ACHN (cell line): ENCODE measurements at regions not wholly inside any gene's neighbourhood (a gene's known extent, or its start where the extent isn't known, plus 50 kb on each side); places are given as distances from the start of the nearest gene placed in this dataset.
A peak's percentile ranks its signal among the peaks of the same experiment; 100 is the strongest.

Experiments used
- DNase-seq: peaks from one replicate; pipeline ENCODE4 v3.0.0-alpha.2; 2015
- in situ Hi-C: cut with HindIII; loops from 2 replicates; pipeline ENCODE4 v1.10.0; 2017; ENCODE audit warnings: low sequenced_read_pairs, low pct_ligation_motif_present, low pct_unique_long_range_greater_than_20kb

DNA sequence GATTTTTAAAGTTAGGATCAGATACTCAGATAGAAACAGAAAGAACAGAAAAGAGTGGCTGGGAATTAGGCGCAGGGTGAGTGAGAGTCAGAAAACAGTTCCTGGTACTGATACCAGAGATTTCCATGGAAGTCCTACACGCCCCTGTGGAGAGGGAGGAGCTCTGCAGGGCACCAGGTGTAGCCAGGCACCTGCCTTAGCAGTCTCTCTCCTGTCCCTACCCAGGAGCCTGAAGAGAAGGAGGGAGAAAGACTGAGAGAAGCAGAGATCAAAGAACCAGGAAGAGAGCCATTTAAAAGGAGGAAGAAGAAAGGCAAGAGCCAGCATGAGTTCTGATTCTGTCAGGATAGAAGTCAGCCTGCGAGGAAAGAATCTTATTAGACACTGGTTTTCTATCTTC is 65.0 kb downstream of the CBLN1 start:
- in situ Hi-C loops = no loop called here
- DNase-seq = no peak

DNA sequence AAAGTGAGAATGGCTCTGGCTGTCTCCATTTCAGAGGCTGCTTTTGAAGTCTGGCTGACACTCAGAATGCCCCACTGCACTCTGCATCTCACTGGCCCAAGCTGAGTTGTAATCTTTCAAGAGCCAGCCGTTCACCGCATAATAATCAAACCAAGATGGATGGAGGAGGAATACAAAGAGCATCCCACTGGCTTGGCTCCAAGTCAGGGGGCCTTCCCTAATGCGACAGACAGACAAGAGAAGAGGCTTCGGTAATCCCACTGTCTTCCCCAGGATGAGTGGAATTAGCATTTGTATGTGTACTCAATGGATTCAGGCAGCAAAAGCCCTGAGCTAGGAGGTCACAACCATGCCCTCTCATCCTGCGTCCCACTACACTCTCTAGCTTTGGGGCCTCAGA is 68.0 kb downstream of the CBLN1 start:
- no peak for DNase-seq
- in situ Hi-C loops = no loop called here

DNA sequence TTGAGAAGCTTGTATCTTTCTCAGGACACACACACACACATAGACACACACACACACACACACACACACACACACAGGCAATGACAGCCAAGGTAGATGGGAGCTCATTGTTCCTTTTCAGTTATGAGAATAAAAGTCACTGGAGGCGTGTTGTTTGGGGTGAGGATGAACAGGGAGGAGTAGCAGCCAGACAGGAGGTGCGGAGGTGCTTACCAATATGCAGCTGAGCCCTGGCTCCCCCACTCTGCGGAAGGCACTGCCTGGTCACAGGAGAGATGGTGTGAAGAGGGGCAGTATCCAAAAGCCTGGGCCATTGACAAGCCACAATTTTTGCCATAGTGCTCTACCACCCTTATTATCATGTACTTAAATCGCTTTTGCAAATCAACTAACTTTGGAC is 77.4 kb downstream of the CBLN1 start:
- in situ Hi-C loops = no loop called here
- DNase-seq = no peak

DNA sequence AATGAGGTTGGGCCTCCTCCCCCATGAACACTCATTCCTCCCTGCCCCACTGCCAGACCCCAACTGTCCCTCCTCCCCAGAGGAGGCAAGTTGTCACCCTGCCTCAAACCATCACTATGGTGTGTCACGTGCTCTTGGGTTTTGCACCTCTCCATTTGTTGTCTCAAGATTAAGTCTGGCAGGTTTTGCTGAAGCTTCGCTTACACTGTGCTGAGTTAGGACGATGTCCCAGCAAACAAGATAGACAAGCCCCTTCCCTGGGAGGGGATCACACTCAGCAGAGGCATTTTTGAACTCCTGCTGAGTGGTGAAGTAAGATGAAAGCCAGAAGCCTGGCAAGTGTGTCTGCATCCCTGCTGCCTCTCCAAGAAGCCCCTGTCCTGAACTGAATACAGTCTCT is 78.3 kb downstream of the CBLN1 start:
- DNase-seq = no peak
- in situ Hi-C loops = no loop called here

DNA sequence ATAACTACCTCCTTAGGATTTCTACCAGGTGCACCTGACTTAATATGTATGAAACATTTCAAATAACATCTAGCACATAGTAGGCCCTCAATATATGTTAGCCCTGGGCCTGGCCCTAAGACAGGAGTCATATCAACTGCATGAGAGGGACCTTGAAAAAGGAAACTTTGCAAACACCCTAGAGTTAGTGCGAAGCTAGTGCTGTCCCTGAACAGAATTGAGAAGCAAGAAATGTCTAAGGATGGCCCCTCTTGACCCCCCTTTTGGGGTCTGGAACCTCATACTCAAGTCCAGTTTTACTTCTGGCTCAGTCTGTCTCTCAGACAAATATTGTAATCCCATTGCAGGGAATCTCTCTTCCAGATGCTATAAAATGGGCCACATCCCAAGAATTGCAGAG is 80.5 kb downstream of the CBLN1 start:
- in situ Hi-C loops = no loop called here
- DNase-seq = no peak

DNA sequence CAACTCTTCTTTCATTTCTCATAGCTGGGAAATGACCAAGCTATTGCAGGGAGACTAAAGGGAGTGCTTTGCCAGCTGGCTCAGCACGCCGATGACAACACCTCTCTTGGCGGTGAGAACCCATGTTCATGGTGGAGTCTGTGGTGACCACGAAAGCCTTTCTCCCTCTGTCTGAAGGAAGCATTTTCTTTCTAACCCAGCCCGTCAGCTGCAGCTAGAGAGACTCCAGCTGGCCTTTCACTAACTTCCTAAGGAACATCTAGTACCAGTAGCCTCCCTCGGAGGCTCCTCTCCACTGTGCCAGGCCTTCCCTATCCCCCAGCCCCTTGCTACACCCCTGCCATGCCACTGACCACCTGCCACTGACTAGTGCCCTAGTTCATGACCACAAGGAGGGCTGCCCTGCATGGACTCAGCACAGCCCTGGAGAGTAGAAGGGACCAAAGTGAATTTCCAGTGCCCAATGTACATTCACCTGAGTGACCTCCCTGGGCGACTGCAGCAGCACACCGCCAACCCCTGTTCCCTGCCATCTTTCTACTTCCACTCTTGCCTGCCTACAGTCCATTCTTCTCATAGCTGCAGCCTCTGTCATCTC is 81.3 kb downstream of the CBLN1 start:
- in situ Hi-C loops = no loop called here
- no peak for DNase-seq

DNA sequence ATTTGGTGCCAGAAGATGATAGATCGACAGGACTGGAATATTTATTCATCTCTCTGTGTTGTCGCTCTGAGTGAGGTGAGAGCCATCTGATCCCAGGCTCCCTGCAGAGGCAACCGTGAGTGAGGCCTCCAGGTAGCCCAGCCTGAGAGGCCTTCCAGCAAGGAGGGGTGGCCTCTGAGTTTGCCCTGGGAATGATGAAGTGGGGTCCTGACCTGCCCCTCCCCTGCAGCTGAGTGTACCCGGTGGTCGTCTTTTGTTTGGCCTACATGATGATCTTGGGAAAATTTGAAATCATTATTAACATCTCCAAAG is 86.4 kb downstream of the CBLN1 start:
- in situ Hi-C loops = no loop called here
- DNase-seq = no peak

DNA sequence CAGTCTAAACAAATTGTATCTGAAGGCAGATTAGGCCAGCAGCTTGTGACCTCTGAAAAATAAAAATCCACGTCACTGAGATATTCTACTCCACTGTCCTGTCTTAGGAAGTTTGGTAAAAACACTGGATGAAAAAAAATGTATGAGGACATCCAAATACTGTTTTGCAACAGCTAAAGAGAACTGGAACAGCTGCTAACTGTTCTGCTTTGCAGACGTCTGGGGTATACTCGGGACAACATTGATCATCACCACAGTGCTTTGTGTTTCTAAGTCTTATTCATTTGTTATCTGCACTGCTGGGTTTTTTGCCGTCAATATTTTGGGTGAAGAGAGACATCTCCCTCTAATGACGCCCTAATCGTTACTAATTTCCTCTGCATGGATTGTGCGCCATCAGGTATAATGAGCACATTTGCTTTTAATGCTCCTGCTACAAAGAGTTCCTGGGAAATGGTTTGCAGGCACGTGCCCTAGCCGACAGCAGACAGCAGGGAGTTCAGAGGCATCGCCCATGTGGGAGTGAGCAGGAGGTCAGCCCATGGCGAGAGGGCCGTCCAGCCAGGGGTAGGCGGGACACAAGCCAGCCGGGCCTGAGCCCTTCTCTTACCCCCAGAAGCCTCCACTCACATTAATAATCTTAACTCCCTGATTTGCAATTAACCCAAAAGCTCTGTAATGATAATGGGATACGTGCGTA is 87.0 kb downstream of the CBLN1 start:
- DNase-seq = no peak
- in situ Hi-C loops = no loop called here

DNA sequence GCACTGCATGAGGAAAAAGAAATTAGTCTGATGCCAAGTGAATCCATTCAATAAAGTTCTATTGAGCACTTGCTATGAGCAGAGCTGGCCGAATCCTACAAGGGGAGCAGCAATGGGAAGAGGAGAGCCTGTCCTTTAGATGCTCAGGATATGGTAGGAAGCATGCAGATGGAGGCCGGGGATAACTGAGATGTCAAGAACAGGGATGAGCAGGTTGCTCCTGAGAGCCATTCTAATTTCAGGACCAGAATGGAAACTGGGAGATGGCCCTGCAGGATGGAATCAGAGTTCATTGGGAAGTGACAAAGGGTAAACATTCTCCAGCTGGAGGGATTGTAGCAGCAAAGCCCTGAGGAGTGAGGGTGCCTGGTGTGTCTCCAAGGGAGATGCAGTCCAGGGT is 88.0 kb downstream of the CBLN1 start:
- DNase-seq = no peak
- in situ Hi-C loops = no loop called here

DNA sequence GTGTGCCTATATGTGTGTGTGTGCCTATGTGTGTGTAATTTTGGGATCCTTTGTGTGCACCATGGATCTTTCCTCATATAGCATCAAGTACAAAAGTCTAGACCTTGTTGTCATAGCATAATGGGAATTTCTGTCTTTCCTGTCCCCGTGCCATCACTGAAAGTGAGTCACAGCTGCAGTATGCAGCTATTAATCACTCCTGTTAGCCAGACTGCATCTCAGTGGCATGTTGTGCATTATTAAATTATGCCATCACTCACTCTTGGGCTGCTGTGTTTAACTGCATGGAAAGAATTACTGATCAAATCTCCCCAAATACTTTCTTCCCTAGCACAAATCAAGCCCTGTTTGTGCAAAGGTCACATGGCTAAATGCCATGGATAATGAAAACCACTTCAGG is 92.4 kb downstream of the CBLN1 start:
- DNase-seq = no peak
- in situ Hi-C loops = no loop called here

DNA sequence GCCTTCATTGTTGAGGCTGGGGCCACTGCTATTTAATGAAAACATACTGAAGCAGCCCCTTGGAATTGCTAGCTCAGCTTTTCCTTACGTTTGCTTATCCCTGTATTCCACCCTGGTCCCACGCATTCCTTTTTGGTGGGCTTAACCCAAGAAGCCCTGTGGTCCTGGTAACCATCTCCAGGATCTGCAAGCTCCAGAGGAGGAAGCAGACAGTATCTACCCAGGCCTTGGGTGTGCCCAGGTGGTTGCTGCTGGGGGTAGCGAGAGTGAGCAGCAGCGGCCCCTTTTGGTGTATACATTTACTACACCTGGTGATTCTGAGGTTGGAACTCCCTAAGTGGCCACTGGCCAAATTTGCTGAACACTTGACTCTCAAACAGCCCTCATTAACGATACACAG is 97.7 kb downstream of the CBLN1 start:
- in situ Hi-C loops = no loop called here
- peak; percentile 51 for DNase-seq

DNA sequence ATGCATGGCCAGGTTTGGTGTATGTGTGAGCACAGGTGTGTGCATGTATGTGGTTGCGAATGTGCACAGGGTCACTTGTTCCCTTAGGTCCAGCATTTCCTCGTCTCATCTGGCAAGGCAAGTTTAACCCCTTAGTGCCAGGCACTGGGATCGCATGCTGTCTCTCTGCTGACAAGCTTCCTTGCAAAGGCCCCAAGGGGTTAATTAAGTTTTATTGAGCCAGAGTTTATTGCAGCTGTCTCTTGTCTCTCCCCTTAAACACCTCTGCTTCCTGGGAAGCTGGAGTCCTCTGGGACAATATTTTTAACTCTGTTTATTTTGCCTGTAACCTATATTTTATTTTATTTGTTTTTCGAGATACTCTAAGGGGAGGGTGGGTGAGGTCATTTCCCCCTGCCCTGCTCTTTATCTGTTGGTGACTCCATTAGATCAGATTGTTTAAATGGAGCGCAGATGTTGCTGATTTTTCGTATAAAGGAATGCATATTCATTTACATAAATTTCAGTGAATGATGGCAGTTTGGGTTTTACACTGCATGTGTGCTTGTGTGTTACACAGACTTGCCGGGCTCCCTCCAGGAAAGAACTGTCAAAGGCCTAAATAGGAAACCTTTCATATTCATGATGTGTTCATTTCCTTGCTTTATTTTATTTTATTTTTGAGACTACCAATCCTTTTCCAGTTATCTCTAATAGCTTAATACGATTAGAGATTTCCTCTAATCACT is 99.7 kb downstream of the CBLN1 start:
- DNase-seq = no peak
- in situ Hi-C loops = no loop called here

DNA sequence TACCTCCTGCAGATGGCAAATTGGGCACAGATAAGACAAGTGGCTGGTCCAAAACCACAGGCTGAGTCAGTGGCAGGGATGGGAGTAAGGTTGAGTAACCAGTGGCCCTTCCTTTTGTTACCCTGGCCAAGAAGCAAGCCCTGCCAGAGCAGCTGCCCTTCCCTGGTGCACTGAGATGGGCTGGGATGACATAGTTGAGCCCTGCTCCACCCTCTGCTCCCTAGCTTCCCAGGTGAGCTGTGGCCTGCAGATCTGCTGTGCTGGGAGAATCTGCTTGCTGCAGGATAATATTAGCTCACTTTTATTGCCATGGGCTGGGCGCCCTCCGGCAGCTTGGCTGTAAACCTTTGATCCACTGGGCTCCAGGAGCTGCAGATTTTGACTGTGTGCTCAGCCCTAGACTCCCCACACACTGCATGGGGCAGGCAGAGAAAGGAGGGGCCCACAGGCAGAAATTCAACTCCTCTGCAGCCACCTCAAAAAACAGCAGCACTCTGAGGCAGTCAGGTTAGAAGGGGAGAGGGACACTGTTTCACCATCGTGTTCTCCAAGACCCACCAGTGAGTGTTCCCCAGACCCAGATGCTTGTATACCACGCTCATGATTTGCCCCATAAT is 101.8 kb downstream of the CBLN1 start:
- no peak for DNase-seq
- in situ Hi-C loops = no loop called here

DNA sequence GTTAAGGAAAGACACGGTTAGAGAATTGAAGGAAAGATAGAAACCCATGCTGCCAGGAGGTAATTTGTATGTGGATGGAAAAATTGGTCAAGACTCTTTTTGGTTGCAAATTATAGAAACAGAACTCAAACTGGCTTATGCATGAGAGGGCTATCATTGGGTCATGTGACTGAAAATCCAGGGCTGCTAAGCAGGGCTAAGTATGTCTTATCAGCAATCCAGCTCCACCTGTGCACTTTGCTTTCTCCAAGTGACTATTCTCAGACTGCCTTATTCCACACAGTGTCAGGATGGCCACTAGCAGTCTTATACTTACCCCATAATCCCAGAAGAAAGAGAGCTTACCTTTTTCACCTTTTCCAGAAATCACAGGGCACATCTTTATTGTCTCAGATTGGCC is 113.5 kb downstream of the CBLN1 start:
- no peak for DNase-seq
- in situ Hi-C loops = no loop called here

DNA sequence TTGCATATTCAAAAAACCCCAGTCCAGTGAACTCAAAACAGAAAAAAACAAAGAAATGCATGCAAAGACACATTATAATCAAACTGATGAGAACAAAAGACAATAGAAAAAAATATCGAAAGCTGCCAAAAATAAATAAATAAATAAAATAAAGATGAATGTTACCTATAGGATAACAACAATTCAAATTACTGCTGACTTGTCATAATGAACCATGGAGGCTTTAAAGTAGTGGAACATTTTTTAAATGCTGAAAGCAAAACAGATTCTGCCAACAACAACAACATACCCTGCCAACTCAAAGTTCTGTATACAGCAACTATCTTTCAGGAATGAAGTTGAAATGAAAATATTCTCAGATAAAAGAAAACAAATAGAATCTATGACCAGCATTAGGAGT is 116.6 kb downstream of the CBLN1 start:
- in situ Hi-C loops = no loop called here
- DNase-seq = no peak

DNA sequence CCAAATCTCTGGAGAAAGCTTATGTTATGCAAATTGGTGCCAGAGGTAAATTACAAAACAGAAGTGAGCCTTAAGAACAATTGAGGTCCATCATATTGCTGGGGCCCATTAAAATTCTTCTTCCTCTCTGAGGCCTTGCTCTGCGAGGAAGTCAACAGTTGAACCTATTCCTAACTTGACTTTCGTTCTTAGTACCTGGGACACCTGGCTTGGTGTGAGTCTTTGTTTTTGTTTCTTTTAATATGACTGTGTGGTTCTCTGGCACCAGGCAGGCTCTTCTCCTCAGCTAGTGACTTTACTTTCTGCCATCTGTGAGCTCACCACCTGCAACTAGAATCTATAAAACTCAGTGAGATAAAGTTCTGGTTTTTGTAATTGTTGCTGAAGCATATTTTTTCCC is 120.4 kb downstream of the CBLN1 start:
- in situ Hi-C loops = no loop called here
- DNase-seq = no peak

DNA sequence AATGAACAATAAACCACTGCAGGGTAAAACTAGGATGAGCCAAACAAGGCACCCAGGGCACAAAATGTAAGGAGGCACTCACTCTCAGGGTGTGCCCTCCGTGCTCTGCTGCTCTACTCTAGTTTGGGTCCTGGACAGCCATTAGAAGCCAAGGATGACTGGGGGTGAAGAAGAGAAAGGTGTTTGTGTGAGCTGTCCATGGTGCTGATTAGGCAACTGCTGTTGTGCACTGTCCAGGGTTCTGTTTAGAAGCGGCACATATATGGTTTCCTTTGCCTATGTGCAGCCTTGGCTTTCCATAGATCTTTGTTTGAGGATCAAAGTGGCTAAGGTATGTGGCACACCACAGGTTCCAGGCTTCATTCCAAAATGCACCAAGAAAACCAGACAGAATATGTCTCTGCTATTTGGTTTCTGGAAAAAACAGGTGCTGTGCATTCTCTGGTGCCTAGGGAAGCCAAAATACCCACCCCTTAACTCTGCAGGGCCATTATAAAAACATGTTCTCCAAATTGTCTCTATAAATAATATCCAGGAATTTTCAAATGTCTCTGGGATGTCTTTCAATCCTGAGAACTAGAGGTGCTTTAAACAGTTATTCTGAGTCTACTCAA is 123.5 kb downstream of the CBLN1 start:
- in situ Hi-C loops = no loop called here
- peak; percentile 66 for DNase-seq

DNA sequence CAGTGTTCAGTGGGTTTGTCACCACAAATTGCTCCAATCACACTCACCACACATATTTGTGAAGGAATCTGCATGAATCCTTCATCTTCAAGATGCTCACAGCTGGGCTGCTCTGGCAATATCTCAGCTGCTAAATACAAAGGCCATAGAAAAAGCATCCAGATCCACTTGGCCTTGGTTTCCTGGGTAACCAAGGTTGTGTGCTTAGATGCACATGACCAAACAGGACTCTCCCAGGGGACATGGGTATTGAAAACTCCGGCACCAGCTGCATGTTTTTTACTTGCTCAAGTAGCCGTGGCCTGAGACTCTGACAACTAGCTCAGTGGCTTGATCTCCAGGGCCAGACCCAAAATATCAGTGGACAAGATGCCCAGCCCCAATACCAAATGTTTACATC is 131.3 kb downstream of the CBLN1 start:
- no peak for DNase-seq
- in situ Hi-C loops = no loop called here

DNA sequence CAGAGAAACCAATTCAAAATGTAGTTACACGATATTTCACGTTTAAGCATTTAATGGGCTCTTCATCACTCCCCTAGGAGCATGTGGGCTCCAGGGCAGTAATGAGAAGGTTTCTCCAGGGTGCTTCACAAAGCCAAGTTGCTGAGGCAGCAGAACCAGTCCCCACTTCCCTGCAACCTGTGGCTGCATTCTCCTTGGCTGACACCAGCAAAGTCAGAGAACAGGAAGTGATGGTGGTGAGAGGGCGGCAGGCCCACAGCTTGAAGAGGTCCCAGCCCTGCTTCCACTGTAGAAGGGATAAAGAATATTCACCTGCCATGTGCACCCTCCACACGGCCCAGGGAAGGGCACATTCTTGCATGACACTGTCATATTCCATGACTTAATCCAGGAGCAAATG is 133.2 kb downstream of the CBLN1 start:
- no peak for DNase-seq
- in situ Hi-C loops = no loop called here
